Activated naive CD8-positive, alpha-beta T cell treated with anti-CD3 and anti-CD28 coated beads for 36 hours (primary cell): ENCODE measurements at regions not wholly inside any gene's neighbourhood (a gene's known extent, or its start where the extent isn't known, plus 50 kb on each side); places are given as distances from the start of the nearest gene placed in this dataset.
"Not testable (repeated sequence)": the region's sequence is repeated elsewhere in the genome, so short reads cannot be mapped to it uniquely, and the experiment has no call there.

ENCODE experiments used
- DNase-seq: peaks from one replicate; pipeline ENCODE4 v3.0.0; 2021
- H3K27ac Mint-ChIP-seq: one replicate; pipeline ENCODE4 v1.8.0; 2022; ENCODE audit warnings: mild to moderate bottlenecking, moderate library complexity, mixed read lengths
- H3K27me3 Mint-ChIP-seq: one replicate; pipeline ENCODE4 v1.8.0; 2022; ENCODE audit warnings: mild to moderate bottlenecking, mixed read lengths
- H3K36me3 Mint-ChIP-seq: one replicate; pipeline ENCODE4 v1.8.0; 2021; ENCODE audit warnings: mild to moderate bottlenecking, mixed read lengths
- H3K4me1 Mint-ChIP-seq: one replicate; pipeline ENCODE4 v1.8.0; 2021; ENCODE audit warnings: mixed read lengths
- H3K4me3 Mint-ChIP-seq: one replicate; pipeline ENCODE4 v1.8.0; 2022; ENCODE audit warnings: mild to moderate bottlenecking, moderate library complexity, mixed read lengths
- H3K9me3 Mint-ChIP-seq: one replicate; pipeline ENCODE4 v1.8.0; 2022; ENCODE audit warnings: mixed read lengths

DNA sequence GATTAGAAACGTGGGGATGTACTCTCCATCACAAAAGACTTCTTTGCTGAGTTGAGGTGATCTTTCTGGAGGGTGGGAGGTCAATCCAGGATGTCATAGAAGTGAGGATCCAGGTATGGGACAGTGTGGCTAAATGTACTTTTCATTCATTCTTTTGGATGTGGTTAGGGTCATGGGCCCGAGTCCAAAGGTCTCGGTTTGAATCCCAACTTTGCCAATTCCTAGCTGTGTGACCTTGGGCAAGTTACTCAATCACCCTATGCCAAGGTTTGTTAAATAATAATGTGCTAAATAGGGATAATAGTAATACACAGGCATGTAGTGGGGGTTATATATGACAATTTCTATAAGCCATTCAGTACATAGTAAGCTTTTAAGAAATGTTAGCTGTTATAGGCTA is 91.4 kb downstream of the SAMD9 start:
- peaks cover 9% of the 10 kb centered on the region for H3K9me3 Mint-ChIP-seq
- no peak overlapping the region for H3K4me3 Mint-ChIP-seq
- DNase-seq: no peak
- H3K4me1 Mint-ChIP-seq: peaks cover 11% of the 10 kb centered on the region
- peaks cover 4% of the 10 kb centered on the region for H3K36me3 Mint-ChIP-seq
- peaks cover 30% of the 10 kb centered on the region for H3K27me3 Mint-ChIP-seq
- no peak overlapping the region for H3K27ac Mint-ChIP-seq

DNA sequence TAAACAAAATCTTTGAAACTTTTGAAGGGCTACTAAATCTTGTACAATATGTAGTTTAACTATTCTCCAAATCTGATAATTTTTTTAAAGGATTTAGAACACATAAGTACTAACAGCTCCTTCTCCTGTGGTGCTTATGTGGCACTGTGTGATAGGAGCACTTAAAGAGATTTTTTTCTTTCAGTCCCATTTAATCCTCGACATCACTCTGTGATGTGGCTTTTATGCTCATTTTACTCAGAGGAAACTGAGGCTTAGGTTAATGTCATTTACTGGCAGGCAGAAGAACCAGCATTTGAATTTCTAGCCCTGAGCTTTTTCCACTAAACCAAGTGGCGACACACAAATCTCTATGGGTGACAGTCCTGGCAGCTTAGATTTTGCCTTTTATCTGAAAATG is 92.4 kb downstream of the SAMD9 start:
- peaks cover 12% of the 10 kb centered on the region for H3K4me1 Mint-ChIP-seq
- peaks cover 30% of the 10 kb centered on the region for H3K27me3 Mint-ChIP-seq
- H3K36me3 Mint-ChIP-seq: peaks cover 2% of the 10 kb centered on the region
- H3K4me3 Mint-ChIP-seq: no peak overlapping the region
- DNase-seq: no peak
- H3K9me3 Mint-ChIP-seq: peaks cover 2% of the 10 kb centered on the region
- H3K27ac Mint-ChIP-seq: no peak overlapping the region

DNA sequence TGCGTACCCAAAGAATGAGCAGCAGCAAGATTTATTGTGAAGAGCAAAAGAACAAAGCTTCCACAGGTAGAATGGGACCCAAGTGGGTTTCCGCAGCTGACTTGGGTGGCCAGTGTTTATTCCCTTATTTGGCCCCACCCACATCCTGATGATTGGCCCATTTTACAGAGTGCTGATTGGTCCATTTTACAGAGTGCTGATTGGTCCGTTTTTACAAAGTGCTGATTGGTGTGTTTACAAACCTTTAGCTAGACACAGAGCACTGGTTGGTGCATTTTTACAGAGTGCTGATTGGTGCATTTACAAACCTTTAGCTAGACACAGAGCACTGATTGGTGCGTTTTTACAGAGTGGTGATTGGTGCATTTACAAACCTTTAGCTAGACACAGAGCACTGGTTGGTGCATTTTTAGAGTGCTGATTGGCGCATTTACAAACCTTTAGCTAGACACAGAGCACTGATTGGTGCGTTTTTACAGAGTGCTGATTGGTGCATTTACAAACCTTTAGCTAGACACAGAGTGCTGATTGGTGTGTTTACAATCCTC is 94.8 kb downstream of the SAMD9 start:
- H3K27me3 Mint-ChIP-seq: peaks cover 27% of the 10 kb centered on the region
- not testable (repeated sequence) for H3K36me3 Mint-ChIP-seq, H3K4me3 Mint-ChIP-seq, H3K9me3 Mint-ChIP-seq, H3K27ac Mint-ChIP-seq, DNase-seq
- peaks cover 12% of the 10 kb centered on the region for H3K4me1 Mint-ChIP-seq

DNA sequence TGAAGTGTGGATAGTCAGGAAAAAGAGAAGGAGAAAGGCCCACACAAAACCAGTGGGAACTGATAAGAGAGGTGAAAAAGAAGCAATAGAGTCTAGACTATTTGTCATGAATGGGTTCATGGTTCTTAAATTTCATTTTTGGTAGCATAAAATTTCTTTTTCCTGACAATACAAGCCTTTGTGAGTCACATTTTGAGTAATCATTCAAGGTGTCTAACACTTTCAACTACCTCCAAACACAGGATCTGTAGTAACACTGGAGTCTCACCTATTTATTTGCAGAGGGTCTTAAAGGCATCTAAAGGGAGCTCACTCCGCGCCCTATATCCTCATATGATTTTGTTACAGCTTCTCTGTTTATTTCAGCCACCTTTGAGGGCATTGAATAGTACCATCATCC is 96.0 kb downstream of the SAMD9 start:
- Mint-ChIP-seq H3K36me3 (no peaks in the 10 kb centered on the region), H3K4me1 (peaks cover 13% of the 10 kb centered on the region), H3K9me3 (peaks cover 2% of the 10 kb centered on the region), H3K4me3 (no peak overlapping the region), H3K27me3 (peaks cover 21% of the 10 kb centered on the region), H3K27ac (no peak overlapping the region)
- DNase-seq: no peak

DNA sequence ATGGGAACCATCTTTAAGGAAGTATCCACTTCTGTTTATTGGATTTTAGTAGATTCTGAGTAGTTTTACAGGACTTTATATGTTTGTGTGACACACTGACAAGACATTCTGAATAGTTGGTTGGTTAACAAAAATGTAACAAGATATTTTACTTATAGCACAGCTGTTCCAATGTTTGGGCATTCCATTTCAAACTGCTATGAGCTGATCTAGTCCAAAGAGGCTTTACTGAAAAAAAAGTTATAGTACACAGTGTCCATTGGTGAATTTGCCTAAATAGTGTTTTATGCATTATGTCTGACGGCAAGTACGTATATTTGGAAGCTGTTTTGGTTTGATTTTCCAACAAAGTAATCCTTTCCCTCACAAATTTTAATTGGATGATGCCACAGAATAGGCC is 99.1 kb downstream of the SAMD9 start:
- Mint-ChIP-seq H3K4me1 (peaks cover 18% of the 10 kb centered on the region), H3K27me3 (no peaks in the 10 kb centered on the region), H3K36me3 (no peaks in the 10 kb centered on the region), H3K27ac (no peak overlapping the region), H3K4me3 (no peak overlapping the region), H3K9me3 (peaks cover 2% of the 10 kb centered on the region)
- no peak for DNase-seq

DNA sequence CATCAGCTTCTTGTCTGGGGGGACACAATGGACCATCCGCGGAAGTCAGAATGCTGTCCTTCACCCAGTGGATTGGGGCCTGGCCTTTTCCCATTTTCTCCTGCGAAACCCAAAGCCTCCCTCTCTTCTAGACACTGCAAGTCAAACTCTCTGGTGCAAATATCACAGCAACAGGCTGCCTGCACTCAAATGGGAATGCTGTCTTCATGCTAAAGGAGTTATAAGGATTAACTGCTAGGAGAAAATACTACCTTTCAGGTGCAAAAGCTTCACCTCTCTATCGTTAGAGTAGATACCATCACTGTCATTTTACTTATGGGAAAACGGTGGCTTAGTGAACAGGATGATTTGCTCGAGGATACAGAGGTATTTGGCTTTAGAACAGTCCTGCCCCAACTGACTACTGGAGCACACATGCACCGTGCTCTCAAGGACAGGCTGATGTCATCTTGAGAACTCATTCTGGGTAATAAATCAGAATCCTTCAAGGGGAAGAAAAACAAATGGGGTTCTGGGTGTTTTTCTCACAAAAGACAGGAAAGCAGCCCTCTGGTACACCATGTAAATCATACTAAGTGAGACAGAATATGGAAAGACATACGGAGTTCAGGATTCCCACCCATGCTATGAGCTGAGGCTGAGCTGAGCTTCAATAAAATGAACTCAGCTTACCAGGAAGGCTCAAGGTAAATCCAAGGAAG is 100.9 kb downstream of the SAMD9 start:
- no peak for DNase-seq
- H3K27me3 Mint-ChIP-seq: no peaks in the 10 kb centered on the region
- no peak overlapping the region for H3K27ac Mint-ChIP-seq
- H3K36me3 Mint-ChIP-seq: no peaks in the 10 kb centered on the region
- no peaks in the 10 kb centered on the region for H3K9me3 Mint-ChIP-seq
- no peak overlapping the region for H3K4me3 Mint-ChIP-seq
- H3K4me1 Mint-ChIP-seq: peaks cover 16% of the 10 kb centered on the region

GRCh38 chr7:93015779-93016481 is 101.8 kb downstream of the SAMD9 start:
- Mint-ChIP-seq H3K4me3 (no peak overlapping the region), H3K27me3 (no peaks in the 10 kb centered on the region), H3K9me3 (no peaks in the 10 kb centered on the region), H3K4me1 (peaks cover 13% of the 10 kb centered on the region), H3K36me3 (no peaks in the 10 kb centered on the region), H3K27ac (no peak overlapping the region)
- DNase-seq: no peak

- Mint-ChIP-seq H3K27ac (no peak overlapping the region), H3K36me3 (no peaks in the 10 kb centered on the region), H3K4me1 (peaks cover 13% of the 10 kb centered on the region), H3K9me3 (no peaks in the 10 kb centered on the region), H3K4me3 (no peak overlapping the region), H3K27me3 (no peaks in the 10 kb centered on the region)
- no peak for DNase-seq
Observed at GRCh38 chr7:93015101-93015778, 102.5 kb downstream of the SAMD9 start.

- no peak for DNase-seq
- Mint-ChIP-seq H3K27me3 (peaks cover 7% of the 10 kb centered on the region), H3K4me1 (peaks cover 13% of the 10 kb centered on the region), H3K9me3 (no peaks in the 10 kb centered on the region), H3K36me3 (no peaks in the 10 kb centered on the region), H3K4me3 (no peak overlapping the region), H3K27ac (no peak overlapping the region)
Observed at GRCh38 chr7:93014410-93014809, 103.4 kb downstream of the SAMD9 start.

DNA sequence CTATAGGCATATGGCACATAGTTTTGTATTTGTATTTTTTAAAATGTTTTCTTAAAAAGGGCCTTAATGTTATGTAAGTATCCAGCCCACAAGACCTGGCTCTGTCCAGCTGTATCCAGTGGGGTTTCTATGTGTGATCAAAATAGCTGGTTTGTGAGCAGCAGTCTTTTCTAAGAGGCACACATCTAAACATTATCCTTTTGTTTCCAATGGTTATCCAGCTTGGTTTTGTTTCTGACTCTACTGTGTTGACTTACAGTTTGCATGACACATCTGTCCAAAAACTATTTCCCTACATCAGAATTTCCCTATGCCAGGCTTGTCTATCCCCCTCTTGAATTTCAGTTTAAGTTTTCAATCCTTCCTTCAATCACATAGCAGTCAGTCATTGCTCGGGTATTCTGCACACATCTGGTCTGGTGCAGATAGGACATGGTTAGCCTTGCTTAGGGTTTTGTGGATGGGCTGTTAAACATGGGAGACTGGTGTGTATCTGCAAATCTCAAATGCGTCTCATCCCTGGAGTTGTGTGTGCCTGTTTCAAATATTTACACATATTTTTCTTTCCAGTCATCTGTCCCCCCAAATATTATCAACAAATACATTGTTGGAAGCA is 104.2 kb downstream of the SAMD9 start:
- Mint-ChIP-seq H3K9me3 (no peaks in the 10 kb centered on the region), H3K4me1 (peaks cover 13% of the 10 kb centered on the region), H3K4me3 (no peak overlapping the region), H3K27me3 (peaks cover 7% of the 10 kb centered on the region), H3K27ac (no peak overlapping the region), H3K36me3 (no peaks in the 10 kb centered on the region)
- no peak for DNase-seq

DNA sequence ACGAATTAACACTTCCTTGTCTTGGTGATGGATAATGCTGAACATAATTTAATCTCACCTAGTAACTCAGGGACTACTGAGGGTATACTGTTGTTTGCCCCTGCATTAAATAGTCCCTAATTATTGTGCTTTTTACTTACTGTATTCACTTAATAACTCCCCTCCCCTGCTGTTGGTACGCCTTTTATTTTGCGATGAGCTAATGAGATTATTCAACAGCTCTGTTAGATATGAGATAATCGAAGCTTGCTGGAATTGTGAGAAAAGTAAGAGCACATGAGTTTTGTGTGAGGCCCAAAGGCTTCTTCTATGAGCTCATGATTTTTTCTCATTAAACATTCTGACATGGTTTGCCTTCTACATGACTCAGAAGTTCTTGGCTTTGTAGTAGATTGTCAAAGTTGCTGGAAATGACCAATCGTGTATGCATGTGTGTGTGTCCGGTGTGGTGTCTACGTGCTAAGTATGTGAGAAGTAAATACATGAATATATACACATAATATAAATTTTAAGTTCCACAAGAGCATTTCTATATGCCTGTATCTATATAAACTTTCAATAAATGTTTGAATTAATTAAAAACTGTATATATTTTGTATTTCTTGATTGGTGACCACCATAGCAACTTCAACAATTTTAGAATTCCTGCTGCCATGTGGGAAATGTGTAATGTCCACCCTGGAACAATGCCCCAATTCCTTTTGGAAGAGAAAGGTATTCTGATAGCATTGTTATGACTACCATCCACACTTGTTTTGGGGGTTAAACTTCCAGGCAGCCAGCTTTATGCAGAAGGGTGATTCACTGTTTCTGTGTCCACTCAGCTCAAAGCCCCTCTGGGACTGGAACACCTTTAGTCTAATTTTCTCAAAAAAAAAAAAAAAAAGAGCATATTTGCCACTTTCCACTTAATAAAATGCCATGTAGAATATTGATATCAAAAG is 106.2 kb downstream of the SAMD9 start:
- Mint-ChIP-seq H3K9me3 (no peaks in the 10 kb centered on the region), H3K27me3 (peaks cover 16% of the 10 kb centered on the region), H3K36me3 (no peaks in the 10 kb centered on the region), H3K4me1 (peaks cover 7% of the 10 kb centered on the region), H3K4me3 (no peak overlapping the region), H3K27ac (no peak overlapping the region)
- no peak for DNase-seq

GRCh38 chr7:93008833-93009232 is 108.9 kb downstream of the SAMD9 start:
- Mint-ChIP-seq H3K36me3 (no peaks in the 10 kb centered on the region), H3K4me3 (no peak overlapping the region), H3K4me1 (no peaks in the 10 kb centered on the region), H3K27me3 (peaks cover 19% of the 10 kb centered on the region), H3K9me3 (no peaks in the 10 kb centered on the region), H3K27ac (no peak overlapping the region)
- DNase-seq: no peak

GRCh38 chr7:93006480-93007095 is 111.2 kb downstream of the SAMD9 start:
- Mint-ChIP-seq H3K27me3 (peaks cover 19% of the 10 kb centered on the region), H3K9me3 (no peaks in the 10 kb centered on the region), H3K4me3 (no peak overlapping the region), H3K4me1 (no peaks in the 10 kb centered on the region), H3K36me3 (no peaks in the 10 kb centered on the region), H3K27ac (no peak overlapping the region)
- DNase-seq: no peak

GRCh38 chr7:93004906-93005305 is 112.9 kb downstream of the SAMD9 start:
- H3K27ac Mint-ChIP-seq: no peak overlapping the region
- H3K9me3 Mint-ChIP-seq: no peaks in the 10 kb centered on the region
- peaks cover 16% of the 10 kb centered on the region for H3K27me3 Mint-ChIP-seq
- DNase-seq: no peak
- no peak overlapping the region for H3K4me3 Mint-ChIP-seq
- no peaks in the 10 kb centered on the region for H3K36me3 Mint-ChIP-seq
- no peaks in the 10 kb centered on the region for H3K4me1 Mint-ChIP-seq
